ENCODE measurements at regions not wholly inside any gene's neighbourhood (a gene's known extent, or its start where the extent isn't known, plus 50 kb on each side); places are given as distances from the start of the nearest gene placed in this dataset.

DNA sequence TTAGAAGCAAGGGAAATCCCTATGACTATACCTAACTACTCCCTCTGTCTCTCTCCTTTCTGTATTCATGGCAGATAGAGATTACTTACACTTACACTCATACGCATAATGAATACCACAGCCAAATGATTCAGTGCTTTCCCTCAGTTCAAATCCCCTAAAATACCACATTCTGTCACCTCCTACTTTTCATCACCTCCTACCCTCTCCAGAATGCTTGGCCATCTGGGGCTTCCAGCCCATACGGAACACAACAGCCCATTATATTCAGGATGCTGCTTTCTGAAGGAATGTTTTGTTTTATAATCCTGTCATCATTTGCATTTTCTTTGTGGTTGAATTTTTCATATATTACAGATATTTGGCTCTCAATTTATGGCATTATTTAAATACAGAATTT lies 361.6 kb downstream of the GRIA2 start:
- ChIA-PET POLR2A (no interaction called here), CTCF (interaction anchor here (0.7 kb wide), 1 partner anchor 55 kb away, joined by 4 read pairs; no protein-coding TSS in a partner anchor)

DNA sequence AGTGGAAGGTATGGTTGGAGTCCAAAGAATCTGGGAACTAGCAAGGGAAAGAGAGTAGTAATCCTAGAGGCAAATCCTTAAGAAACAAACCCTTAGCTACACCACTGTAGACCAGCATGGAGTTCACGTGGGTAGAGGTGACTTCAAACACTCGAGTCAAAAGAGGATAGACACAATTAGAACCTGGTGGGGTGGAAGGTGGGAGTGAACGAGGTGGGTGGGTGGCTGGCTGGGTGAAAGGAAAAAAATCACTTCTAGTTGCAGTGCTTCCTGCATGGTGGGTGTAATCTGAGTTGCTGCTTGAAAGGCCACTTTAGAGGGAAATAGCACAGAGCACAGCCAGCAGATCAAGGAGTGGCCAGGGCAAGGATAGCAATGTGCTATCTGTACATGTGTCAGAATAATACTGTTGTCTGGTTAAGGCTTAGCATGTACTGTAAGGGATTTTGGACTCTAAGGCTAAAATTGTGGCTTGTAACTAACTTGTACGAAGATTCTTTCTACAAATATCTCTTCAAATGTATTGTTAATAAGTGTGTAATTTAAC lies 356.2 kb downstream of the GRIA2 start:
- CTCF ChIA-PET: no interaction called here
- POLR2A ChIA-PET: no interaction called here

DNA sequence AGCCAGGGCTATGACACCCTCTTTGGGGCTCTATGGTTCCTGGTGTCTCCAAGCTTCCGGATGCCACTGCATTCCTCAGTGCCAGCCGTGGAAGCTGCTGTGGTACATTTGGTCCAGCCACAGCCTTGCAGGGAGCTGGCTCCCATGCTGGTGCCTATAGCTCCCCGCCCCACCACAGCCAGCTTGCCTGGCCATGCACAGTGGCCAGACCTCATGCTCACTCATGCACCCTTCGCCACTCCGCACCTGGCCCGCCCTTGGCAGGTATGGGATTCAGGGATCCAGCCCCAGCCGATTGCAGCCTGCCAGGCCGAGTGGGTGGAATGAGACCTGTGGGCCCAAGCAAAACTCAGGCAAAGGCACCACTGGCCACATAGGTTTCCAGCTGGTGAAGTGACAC lies 354.8 kb downstream of the GRIA2 start:
- ChIA-PET POLR2A (no interaction called here), CTCF (no interaction called here)

DNA sequence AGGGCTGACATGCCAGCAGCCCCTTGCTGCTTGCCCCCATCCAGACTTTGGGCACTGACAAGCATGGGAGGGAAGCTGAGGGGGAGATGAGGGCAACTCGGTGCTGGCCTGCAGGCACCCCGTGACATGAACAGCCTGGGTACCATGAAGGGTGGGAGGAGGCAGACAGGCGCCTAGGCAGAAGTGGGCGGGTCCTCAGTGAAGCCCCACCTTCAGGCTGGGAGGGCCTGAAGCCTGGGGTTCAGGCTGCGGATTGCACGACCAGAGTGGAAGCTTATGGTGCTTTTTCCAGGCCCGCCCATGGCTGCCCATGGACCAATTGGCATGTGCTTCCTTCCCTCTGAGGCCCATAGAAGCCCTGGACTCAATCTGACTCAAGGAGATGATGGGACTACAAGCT lies 354.1 kb downstream of the GRIA2 start:
- CTCF ChIA-PET: no interaction called here
- POLR2A ChIA-PET: no interaction called here

DNA sequence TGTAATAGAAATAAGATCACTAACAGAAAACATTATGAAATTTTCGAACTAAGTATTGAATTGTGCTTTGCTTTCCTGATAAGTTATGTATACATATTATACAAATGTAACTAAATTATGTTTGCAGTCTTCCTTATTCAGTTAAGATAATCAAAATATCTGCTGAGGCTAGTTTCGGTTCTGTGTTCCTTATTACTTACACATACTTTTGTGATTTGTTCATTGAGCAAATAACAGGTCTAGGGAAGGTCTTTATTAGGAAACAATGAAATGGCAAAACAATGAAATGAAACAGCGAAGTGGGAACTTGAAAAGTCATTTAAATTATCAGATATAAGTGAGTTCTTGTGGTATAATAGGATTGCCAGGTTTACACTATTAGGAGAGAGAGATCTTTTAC lies 352.4 kb downstream of the GRIA2 start:
- POLR2A ChIA-PET: no interaction called here
- CTCF ChIA-PET: no interaction called here

DNA sequence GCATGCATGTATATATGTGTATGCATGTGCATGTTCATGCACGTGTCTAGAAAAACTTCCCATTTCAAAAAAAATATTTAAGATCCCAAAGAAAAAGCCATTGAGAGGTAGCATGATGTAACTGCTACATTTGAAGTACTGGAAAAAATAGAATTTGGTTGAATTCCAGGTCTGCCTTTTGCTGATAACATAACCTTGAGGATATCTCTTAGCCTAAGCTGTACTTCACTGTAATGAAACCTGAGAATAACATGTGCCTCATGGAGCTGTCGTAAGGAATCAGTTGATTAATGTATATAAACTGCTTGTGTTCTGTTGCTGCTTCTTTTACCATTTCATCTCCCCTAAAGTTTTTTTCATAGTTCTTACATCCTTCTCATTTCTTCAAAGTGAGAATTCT lies 351.8 kb downstream of the GRIA2 start:
- ChIA-PET CTCF (no interaction called here), POLR2A (no interaction called here)

DNA sequence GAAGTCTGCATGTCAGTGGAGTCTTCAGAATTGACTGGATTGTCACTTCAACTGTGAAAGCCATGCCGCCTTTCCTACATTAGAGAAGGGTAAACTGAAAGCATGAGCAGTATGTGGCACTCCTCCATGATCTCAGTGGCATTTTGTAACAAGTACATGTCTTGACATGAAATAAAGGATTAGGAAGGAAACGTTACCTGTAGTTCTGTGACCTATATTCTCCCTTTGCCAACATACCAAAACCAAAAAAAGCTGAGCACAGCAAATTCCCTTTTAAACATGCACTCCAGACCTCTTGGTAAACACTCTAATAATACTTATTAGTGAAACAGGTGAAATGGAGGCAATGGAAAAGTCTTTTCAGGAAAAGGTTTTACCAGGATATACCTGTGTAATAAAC lies 344.2 kb downstream of the GRIA2 start:
- ChIA-PET CTCF (no interaction called here), POLR2A (no interaction called here)

DNA sequence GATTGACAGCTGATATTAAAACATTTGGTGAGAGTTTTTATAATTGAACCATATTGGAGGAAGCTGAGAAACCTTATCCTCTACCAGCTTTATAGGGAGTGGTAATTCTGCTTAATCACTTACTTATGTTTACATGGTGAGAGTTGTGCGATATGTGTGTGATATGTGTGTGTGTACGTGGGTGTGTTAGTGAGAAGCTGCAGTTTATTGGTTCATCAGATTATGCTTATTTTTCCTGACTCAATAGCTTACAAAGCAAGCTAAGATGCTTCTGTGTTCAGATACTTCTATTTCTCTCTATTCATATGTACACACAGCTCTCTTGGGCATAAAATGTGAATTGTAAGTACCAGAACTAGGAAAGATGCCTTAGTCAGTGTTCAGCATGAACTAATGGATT lies 343.7 kb downstream of the GRIA2 start:
- ChIA-PET POLR2A (no interaction called here), CTCF (no interaction called here)

DNA sequence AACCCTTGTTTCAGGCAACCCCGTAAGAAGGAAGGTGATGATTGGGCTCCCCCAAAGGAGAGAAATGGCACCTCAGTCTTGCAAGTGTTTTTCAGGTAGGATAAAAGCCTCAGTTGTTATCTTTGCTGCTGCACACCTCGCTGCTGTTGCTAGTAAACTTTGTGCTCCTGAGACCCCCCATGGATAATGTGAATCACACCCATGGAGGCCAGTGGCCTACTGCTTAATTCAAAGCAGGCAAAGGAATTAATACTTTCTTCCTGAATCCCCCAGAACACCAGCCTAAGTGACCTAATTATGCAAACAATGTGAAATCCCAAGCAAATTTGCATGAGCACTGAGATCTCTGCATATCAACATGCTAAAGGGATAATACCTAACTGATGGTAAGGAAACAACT lies 337.5 kb downstream of the GRIA2 start:
- CTCF ChIA-PET: no interaction called here
- POLR2A ChIA-PET: no interaction called here

DNA sequence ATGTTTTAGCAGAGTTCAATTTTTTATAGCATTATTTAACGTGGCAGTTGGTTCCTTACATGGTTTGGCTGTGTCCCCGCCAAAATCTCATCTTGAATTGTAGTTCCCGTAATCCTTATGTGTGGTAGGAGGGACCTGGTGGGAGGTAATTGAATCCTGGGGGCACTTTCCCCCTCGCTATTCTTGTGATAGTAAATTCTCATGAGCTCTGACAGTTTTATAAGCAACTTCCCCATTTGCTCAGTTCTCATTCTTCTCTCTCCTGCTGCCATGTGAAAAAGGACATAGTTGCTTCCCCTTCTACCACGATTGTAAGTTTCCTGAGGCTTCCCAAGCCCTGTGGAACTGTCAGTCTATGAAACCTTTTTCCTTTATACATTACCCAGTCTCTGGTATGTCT lies 329.5 kb downstream of the GRIA2 start:
- ChIA-PET POLR2A (no interaction called here), CTCF (no interaction called here)

DNA sequence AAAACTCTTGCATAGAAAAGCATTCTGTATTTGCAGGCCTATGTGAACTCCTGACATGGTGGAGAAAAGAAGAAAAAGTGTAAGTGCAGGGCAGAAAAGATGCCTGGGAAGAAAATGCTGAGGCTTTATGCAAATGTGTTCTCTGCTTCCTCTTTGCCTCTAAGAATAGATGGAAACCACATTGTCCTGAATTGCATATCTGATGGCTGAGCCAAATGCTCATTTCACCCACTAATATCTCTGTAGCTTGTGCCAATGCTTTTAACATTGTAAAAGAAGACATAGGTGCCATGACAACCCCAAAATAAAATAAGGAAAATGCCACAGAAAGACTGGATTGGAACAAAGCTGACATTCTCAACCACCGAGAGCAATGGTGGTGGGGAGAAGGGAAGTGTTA lies 307.4 kb downstream of the GRIA2 start:
- CTCF ChIA-PET: no interaction called here
- POLR2A ChIA-PET: no interaction called here

DNA sequence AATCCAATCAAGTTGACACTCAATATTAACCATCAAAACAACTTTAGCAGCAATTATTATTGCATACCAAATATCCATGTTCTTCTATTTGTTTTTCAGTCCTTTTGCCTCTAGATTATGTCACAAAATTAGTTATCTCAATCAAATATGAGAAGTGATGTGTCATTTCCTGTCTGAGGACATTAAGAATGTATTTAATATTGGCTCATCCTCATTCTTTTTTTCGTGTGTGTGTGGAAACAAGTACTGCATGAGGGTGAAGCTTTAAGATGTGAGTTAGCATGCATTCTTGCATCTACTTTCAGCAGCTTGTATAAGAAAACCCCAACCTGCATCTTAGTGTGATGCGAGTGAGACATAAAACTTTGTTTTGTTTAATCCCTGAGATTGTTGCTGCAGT lies 301.4 kb downstream of the GRIA2 start:
- ChIA-PET POLR2A (no interaction called here), CTCF (no interaction called here)

DNA sequence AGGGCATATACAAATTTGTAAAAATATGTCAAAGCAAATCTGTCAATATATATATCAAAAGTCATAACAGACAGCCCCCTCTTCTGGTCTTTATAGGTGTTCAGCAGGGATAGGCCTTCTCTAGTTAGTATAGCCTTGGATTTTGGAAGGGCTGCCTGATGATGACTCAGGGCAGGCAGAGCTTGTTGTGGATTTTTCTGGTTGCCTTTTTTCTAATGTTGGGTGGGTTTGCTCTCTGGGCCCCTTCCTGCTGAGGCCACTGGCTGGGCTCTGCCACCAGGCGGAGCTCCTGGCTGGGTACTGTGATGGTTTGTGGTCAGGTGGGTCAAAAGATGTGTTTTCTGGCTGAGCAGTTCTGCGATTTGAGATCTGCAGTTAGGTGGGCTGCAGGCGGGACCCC lies 294.2 kb downstream of the GRIA2 start:
- POLR2A ChIA-PET: no interaction called here
- CTCF ChIA-PET: interaction anchor here (1.4 kb wide), 1 partner anchor 12 kb away, joined by 4 read pairs; no protein-coding TSS in a partner anchor

DNA sequence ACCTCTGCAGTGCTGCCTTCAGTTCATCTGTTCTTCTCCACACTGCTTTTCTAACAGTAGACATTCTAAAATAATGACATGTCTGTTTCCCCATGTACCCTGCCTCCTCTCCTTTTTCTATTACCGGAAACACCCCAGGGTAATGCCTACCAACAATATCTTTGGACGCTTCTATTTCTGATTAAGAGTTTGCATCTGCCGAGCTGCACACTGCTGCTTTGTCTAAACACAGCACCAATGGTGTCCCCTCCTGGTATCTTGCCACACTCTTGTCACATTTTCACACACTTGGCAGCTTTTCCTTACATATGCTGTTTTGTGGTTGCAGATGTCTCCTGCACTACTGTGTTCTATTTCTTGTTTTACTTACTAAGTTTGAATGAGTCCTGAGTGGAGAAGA lies 288.8 kb downstream of the GRIA2 start:
- ChIA-PET POLR2A (no interaction called here), CTCF (no interaction called here)

DNA sequence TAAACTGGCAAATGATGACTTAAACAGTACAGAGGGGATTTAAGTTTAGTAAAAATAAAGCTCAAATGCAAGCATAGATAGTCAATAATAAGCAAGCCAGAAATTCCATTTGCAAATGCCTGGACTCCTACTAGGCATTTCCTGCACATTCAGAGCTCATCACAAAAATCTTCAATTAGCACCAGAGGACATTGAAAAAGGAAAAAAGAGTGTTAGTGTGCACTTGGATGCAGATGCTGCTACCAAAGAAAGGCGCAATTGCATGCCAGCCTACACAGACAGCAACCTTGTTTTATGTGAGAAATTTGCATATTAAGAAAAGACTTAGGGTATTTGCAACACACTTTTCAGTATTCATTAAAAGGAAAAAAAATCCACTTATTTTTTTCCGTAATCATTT lies 282.1 kb downstream of the GRIA2 start:
- ChIA-PET CTCF (interaction anchor here (1.7 kb wide), 1 partner anchor 12 kb away, joined by 4 read pairs; no protein-coding TSS in a partner anchor), POLR2A (no interaction called here)

DNA sequence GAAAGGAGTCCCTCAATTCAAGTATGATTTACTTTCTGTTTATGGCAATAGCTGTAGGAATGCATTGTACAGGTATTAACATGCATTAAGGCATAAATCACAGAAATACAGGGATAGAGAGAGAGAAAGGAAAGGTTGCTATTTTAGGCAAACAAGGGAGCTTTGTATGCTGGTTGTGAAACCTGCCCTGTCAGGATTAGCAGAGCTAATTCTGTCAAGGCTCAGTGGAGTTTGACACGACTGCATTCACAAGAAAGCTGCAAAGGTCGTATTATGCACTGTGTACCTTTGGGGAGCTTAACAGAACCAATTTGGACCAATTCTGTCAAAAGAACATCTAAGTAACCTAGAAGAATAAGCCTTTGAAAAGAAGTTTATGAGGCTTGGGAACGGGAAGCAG lies 239.3 kb downstream of the GRIA2 start:
- CTCF ChIA-PET: no interaction called here
- POLR2A ChIA-PET: no interaction called here

DNA sequence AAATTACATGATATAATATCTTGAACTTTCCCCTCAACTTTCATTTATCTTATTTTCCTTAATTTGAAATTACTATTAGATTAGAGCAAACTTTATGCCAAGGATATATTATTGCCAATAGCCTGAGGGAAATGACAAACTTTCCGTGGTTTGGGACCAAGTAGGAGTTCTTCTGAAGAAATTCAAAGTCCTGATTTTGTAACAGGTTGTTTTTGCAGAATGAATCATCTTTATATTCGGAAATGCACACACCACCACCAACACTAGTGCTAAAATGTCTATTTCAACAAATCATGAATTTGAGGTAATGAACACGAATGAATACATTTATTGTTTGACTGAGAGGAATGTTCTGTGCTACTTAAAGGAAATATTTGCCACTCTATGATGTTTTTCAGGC lies 226.7 kb downstream of the GRIA2 start:
- CTCF ChIA-PET: no interaction called here
- POLR2A ChIA-PET: no interaction called here

DNA sequence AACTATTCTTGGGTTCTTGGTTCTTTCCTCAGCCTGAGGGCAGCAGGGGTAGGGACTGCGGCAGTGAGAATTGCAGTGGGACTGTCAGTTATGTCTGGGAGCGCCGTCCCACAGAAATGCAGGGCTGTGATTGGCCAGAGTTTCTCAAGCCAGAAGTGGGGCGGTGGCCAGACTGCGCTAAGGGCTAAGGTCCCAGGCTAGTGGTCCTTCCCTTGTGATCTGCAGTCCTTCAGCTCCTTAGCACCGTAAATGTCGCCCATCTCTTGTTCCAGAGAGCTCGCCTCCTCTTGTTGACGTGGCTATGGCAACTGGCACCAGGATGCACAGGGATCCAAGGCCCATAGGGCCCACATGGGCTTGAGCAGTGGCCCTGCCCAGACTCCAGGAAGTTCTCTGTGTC lies 223.5 kb downstream of the GRIA2 start:
- POLR2A ChIA-PET: no interaction called here
- CTCF ChIA-PET: no interaction called here

DNA sequence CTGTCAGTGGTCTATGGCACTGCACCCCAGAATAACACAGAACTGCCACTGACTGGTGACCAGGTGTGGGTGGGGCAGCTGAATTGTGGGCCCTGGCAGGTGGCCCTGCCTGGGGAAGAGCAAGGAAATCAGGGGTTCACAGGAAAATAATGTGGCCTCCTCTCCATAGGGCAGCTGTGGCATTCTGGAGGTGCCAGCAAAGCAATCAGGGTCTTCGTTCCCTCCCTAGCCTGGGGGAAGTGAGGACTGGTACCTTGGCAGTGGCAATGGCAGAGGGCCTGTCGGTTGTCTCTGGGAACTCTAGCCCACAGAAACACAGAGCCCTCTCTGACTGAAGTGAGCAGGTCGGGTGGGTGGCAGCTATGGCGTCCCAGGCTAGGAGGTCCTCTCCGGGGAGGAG lies 223.0 kb downstream of the GRIA2 start:
- CTCF ChIA-PET: no interaction called here
- POLR2A ChIA-PET: no interaction called here

DNA sequence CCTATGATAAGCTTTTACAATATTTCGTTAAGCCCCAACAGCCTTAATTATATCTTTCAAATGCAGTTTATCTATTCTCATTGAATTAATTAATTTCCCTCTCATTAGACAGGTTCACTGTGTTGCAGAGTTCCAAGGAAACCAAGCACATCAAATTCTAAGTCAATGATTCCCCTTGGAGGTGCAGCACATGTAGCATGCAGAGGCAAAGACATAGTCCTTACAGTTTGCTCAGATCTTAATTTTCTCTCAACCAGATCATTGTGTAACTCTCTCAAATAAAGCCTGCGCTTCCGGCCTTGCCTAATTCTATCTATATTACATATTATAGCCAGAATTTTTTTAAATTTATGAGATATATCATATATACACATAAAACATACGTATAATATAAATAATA lies 205.4 kb downstream of the GRIA2 start:
- ChIA-PET CTCF (no interaction called here), POLR2A (no interaction called here)

DNA sequence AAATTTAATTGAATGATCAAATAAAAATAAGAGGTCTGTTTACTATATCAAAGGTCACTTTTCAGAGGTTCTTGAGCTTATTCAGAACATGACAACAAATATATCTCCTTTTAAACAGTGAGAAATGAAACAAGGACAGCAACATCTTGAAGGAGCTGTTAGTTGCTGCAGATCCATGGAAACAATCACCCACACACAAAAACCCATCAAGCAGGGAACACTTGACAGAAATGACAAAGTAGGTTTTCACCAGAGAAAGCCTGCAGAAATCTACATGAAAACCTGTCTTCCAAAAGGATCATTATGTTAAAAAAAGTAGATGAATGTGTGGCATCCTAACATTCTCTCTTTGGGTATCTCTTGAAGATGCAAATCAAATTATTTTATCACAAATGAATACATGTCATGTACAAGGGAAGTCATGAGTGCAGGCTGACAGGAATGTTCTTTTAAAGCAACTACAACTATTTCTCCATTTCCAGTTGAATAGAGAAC lies 203.0 kb downstream of the GRIA2 start:
- CTCF ChIA-PET: no interaction called here
- POLR2A ChIA-PET: no interaction called here

DNA sequence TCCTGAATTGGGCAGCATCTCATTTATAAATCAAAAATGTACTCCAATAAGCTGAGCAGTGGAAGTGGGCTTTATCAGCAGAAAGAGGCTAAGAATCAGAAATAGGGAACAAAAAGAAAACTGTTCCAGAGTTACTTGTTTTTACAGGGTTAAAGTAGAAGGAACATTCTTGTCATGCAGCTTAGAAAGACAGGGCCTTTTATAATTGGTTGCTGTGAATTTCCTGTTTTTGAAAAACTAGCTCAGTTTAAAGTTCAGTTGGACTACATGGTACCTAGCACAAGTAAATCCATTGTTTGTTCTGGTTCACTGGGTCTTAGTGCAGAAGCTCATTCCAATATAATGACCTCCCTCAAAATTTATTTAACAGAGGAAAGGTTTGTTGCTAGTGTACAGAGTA lies 200.8 kb downstream of the GRIA2 start:
- CTCF ChIA-PET: no interaction called here
- POLR2A ChIA-PET: no interaction called here
